ENCODE measurements at regions not wholly inside any gene's neighbourhood (a gene's known extent, or its start where the extent isn't known, plus 50 kb on each side); places are given as distances from the start of the nearest gene placed in this dataset.
A peak's percentile ranks its signal among the peaks of the same experiment; 100 is the strongest.
"Not testable (repeated sequence)": the region's sequence is repeated elsewhere in the genome, so short reads cannot be mapped to it uniquely, and the experiment has no call there.

DNA sequence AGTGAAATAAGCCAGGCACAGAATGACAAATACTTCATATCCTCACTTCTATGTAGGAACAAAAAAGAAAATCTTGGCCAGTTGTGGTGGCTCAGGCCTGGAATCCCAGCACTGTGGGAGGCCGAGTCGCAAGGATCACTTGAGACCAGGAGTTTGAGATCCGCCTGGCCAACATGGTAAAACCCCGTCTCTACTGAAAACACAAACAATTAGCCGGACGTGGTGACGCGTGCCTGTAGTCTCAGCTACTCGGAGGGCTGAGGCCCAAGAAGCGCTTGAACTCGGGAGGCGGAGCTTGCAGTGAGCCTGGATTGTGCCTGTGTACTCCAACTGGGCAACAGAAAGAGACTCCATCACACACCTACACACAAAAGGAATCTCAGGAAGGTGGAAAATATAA lies 112.3 kb upstream of the HMX1 start:
- CTCF ChIA-PET; H3K4me1 ChIP-seq (ENCODE audit: control extremely low read depth in 1 of 4, control insufficient read depth in 4 of 4, insufficient read depth in 4 of 4, low read length in 3 of 4); H3K27me3 ChIP-seq (replicated peaks in 2 of 5; ENCODE audit: control insufficient read depth in 4 of 5, insufficient read depth in 5 of 5, low read length in 4 of 5); H3K36me3 ChIP-seq (ENCODE audit: control insufficient read depth in 4 of 4, insufficient read depth in 4 of 4, low read length in 3 of 4); DNase-seq; POLR2A ChIA-PET; H3K4me3 ChIP-seq (ENCODE audit: control insufficient read depth in 1 of 7, extremely low read depth in 1 of 7, insufficient read depth in 4 of 7, low read depth in 2 of 7, low read length in 6 of 7); H3K27ac ChIP-seq (ENCODE audit: insufficient read depth in 1 of 2, low read depth in 1 of 2, low read length in 2 of 2, poor library complexity in 1 of 2, severe bottlenecking in 2 of 2); H3K9me3 ChIP-seq (ENCODE audit: control extremely low read depth in 1 of 5, control insufficient read depth in 4 of 5, insufficient read depth in 2 of 5, low read depth in 1 of 5, low read length in 4 of 5): not testable (repeated sequence)
- 93% methylated on average over 4 of the region's 12 CpGs for WGBS (ENCODE audit: insufficient coverage)

- H3K9me3 ChIP-seq (ENCODE audit: control extremely low read depth in 1 of 5, control insufficient read depth in 4 of 5, insufficient read depth in 2 of 5, low read depth in 1 of 5, low read length in 4 of 5); H3K4me3 ChIP-seq (ENCODE audit: control insufficient read depth in 1 of 7, extremely low read depth in 1 of 7, insufficient read depth in 4 of 7, low read depth in 2 of 7, low read length in 6 of 7); CTCF ChIA-PET; DNase-seq; H3K36me3 ChIP-seq (ENCODE audit: control insufficient read depth in 4 of 4, insufficient read depth in 4 of 4, low read length in 3 of 4); H3K27ac ChIP-seq (ENCODE audit: insufficient read depth in 1 of 2, low read depth in 1 of 2, low read length in 2 of 2, poor library complexity in 1 of 2, severe bottlenecking in 2 of 2); H3K4me1 ChIP-seq (ENCODE audit: control extremely low read depth in 1 of 4, control insufficient read depth in 4 of 4, insufficient read depth in 4 of 4, low read length in 3 of 4); H3K27me3 ChIP-seq (replicated peaks in 2 of 5; ENCODE audit: control insufficient read depth in 4 of 5, insufficient read depth in 5 of 5, low read length in 4 of 5); POLR2A ChIA-PET: not testable (repeated sequence)
- WGBS (ENCODE audit: insufficient coverage): 91% methylated on average over 19 of the region's 24 CpGs
Observed at GRCh38 chr4:8976466-8977128, 105.0 kb upstream of the HMX1 start.

- DNase-seq; POLR2A ChIA-PET; H3K9me3 ChIP-seq (ENCODE audit: control extremely low read depth in 1 of 5, control insufficient read depth in 4 of 5, insufficient read depth in 2 of 5, low read depth in 1 of 5, low read length in 4 of 5); H3K4me3 ChIP-seq (ENCODE audit: control insufficient read depth in 1 of 7, extremely low read depth in 1 of 7, insufficient read depth in 4 of 7, low read depth in 2 of 7, low read length in 6 of 7); H3K4me1 ChIP-seq (ENCODE audit: control extremely low read depth in 1 of 4, control insufficient read depth in 4 of 4, insufficient read depth in 4 of 4, low read length in 3 of 4); H3K27me3 ChIP-seq (replicated peaks in 2 of 5; ENCODE audit: control insufficient read depth in 4 of 5, insufficient read depth in 5 of 5, low read length in 4 of 5); H3K27ac ChIP-seq (ENCODE audit: insufficient read depth in 1 of 2, low read depth in 1 of 2, low read length in 2 of 2, poor library complexity in 1 of 2, severe bottlenecking in 2 of 2); H3K36me3 ChIP-seq (ENCODE audit: control insufficient read depth in 4 of 4, insufficient read depth in 4 of 4, low read length in 3 of 4); CTCF ChIA-PET: not testable (repeated sequence)
- no CpG with 5 or more reads among the region's 7 CpGs for WGBS (ENCODE audit: insufficient coverage)
Observed at GRCh38 chr4:8972635-8973034, 101.0 kb upstream of the HMX1 start.

DNA sequence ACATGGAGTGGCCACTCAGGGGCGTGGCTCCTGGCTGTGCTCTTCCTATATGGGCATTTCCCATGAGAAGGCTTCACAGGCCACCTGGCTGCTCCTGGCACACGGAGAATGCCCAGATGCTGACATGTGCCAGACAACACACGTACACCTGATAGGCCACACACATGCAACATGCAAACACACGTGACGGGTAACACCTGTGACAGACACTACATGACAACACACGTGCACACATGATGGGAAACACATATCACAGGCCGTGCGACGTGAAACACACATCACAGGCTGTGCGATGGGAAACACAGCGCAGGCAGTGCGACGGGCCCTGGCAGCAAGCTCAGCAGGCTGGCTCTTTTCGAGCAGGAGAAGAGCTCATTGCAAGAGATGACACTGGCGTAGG lies 94.3 kb upstream of the HMX1 start:
- POLR2A ChIA-PET; H3K27ac ChIP-seq (ENCODE audit: insufficient read depth in 1 of 2, low read depth in 1 of 2, low read length in 2 of 2, poor library complexity in 1 of 2, severe bottlenecking in 2 of 2); DNase-seq; H3K9me3 ChIP-seq (ENCODE audit: control extremely low read depth in 1 of 5, control insufficient read depth in 4 of 5, insufficient read depth in 2 of 5, low read depth in 1 of 5, low read length in 4 of 5); CTCF ChIA-PET; H3K36me3 ChIP-seq (ENCODE audit: control insufficient read depth in 4 of 4, insufficient read depth in 4 of 4, low read length in 3 of 4); H3K4me3 ChIP-seq (ENCODE audit: control insufficient read depth in 1 of 7, extremely low read depth in 1 of 7, insufficient read depth in 4 of 7, low read depth in 2 of 7, low read length in 6 of 7); H3K4me1 ChIP-seq (ENCODE audit: control extremely low read depth in 1 of 4, control insufficient read depth in 4 of 4, insufficient read depth in 4 of 4, low read length in 3 of 4): not testable (repeated sequence)
- H3K27me3 ChIP-seq (replicated peaks in 2 of 5; ENCODE audit: control insufficient read depth in 4 of 5, insufficient read depth in 5 of 5, low read length in 4 of 5): peaks cover 0 to 26% (median 3%) of the 10 kb centered on the region in 5 experiments
- WGBS (ENCODE audit: insufficient coverage): 95% methylated on average over 4 of the region's 15 CpGs

DNA sequence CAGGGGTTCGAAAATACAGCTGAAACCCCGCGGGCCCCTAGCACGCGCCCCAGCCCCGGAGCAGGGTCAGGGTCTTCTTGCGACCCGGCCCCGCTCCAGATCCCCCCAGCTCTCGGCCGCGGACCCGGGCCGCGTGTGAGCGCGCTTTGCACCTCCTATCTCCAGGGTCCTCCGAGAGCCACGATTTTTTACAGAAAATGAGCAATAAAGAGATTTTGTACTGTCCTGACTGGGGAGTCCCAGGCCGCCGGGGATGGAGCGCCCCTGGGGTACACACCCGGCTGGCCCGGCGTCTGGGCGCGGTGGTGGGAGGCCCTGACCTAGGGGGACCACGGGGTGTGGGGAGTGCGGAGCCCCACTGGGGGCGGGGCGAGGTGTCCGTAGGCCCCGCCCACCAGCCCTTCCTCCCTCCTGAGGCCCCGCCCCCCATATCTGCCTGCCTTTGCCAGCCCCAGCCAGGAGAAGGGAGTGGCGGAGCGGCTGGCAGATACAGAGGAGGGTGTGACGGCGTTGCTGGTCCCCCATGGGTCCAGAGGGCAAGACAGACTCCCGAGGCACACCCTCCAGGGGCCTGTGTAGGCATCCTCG lies 92.7 kb upstream of the HMX1 start:
- H3K4me3 ChIP-seq (ENCODE audit: control insufficient read depth in 1 of 7, extremely low read depth in 1 of 7, insufficient read depth in 4 of 7, low read depth in 2 of 7, low read length in 6 of 7): not testable (repeated sequence)

GRCh38 chr4:8963533-8963932 lies 91.9 kb upstream of the HMX1 start:
- H3K9me3 ChIP-seq (ENCODE audit: control extremely low read depth in 1 of 5, control insufficient read depth in 4 of 5, insufficient read depth in 2 of 5, low read depth in 1 of 5, low read length in 4 of 5); H3K4me1 ChIP-seq (ENCODE audit: control extremely low read depth in 1 of 4, control insufficient read depth in 4 of 4, insufficient read depth in 4 of 4, low read length in 3 of 4); H3K27ac ChIP-seq (ENCODE audit: insufficient read depth in 1 of 2, low read depth in 1 of 2, low read length in 2 of 2, poor library complexity in 1 of 2, severe bottlenecking in 2 of 2); H3K36me3 ChIP-seq (ENCODE audit: control insufficient read depth in 4 of 4, insufficient read depth in 4 of 4, low read length in 3 of 4); CTCF ChIA-PET; POLR2A ChIA-PET: not testable (repeated sequence)
- 2% methylated on average over 29 of the region's 41 CpGs for WGBS (ENCODE audit: insufficient coverage)
- H3K4me3 ChIP-seq (ENCODE audit: control insufficient read depth in 1 of 7, extremely low read depth in 1 of 7, insufficient read depth in 4 of 7, low read depth in 2 of 7, low read length in 6 of 7): peak overlapping the region in 1 of 7 experiments; percentile 23
- DNase-seq: peak in 2 of 3 donors; percentile 31 to 33
- H3K27me3 ChIP-seq (replicated peaks in 2 of 5; ENCODE audit: control insufficient read depth in 4 of 5, insufficient read depth in 5 of 5, low read length in 4 of 5): peaks cover 0 to 26% (median 3%) of the 10 kb centered on the region in 5 experiments

More for the DNA sequence above, 92.7 kb upstream of the HMX1 start:
- CTCF ChIA-PET; H3K27ac ChIP-seq (ENCODE audit: insufficient read depth in 1 of 2, low read depth in 1 of 2, low read length in 2 of 2, poor library complexity in 1 of 2, severe bottlenecking in 2 of 2); H3K9me3 ChIP-seq (ENCODE audit: control extremely low read depth in 1 of 5, control insufficient read depth in 4 of 5, insufficient read depth in 2 of 5, low read depth in 1 of 5, low read length in 4 of 5); H3K4me1 ChIP-seq (ENCODE audit: control extremely low read depth in 1 of 4, control insufficient read depth in 4 of 4, insufficient read depth in 4 of 4, low read length in 3 of 4); DNase-seq; H3K36me3 ChIP-seq (ENCODE audit: control insufficient read depth in 4 of 4, insufficient read depth in 4 of 4, low read length in 3 of 4); POLR2A ChIA-PET: not testable (repeated sequence)
- 4% methylated on average over 13 of the region's 40 CpGs for WGBS (ENCODE audit: insufficient coverage)
- peaks cover 0 to 26% (median 3%) of the 10 kb centered on the region in 5 experiments for H3K27me3 ChIP-seq (replicated peaks in 2 of 5; ENCODE audit: control insufficient read depth in 4 of 5, insufficient read depth in 5 of 5, low read length in 4 of 5)

DNA sequence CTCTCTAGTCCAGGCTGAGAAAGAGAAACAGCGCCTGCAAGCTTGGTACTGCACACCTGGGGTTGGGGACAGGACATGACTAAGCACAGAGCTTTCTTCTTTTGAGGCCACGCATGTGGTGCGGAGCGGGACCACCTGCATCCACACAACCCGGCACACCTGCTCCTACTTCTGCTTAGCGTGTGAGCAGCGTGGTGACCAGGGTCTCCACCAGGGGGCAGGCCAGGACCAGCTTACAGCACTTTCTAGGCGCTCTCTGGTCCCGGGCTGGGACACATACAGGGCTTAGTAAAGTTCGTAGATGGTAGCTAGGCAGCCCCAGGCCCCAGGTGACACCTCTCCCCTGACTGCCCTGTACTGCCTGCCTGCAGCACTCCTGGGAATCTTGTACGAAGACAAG lies 89.7 kb upstream of the HMX1 start:
- H3K9me3 ChIP-seq (ENCODE audit: control extremely low read depth in 1 of 5, control insufficient read depth in 4 of 5, insufficient read depth in 2 of 5, low read depth in 1 of 5, low read length in 4 of 5); POLR2A ChIA-PET; H3K4me1 ChIP-seq (ENCODE audit: control extremely low read depth in 1 of 4, control insufficient read depth in 4 of 4, insufficient read depth in 4 of 4, low read length in 3 of 4); H3K27ac ChIP-seq (ENCODE audit: insufficient read depth in 1 of 2, low read depth in 1 of 2, low read length in 2 of 2, poor library complexity in 1 of 2, severe bottlenecking in 2 of 2); H3K4me3 ChIP-seq (ENCODE audit: control insufficient read depth in 1 of 7, extremely low read depth in 1 of 7, insufficient read depth in 4 of 7, low read depth in 2 of 7, low read length in 6 of 7); H3K36me3 ChIP-seq (ENCODE audit: control insufficient read depth in 4 of 4, insufficient read depth in 4 of 4, low read length in 3 of 4): not testable (repeated sequence)
- DNase-seq: peak; percentile 54 to 80 (median 80)
- WGBS (ENCODE audit: insufficient coverage): 5% methylated on average over 3 of the region's 11 CpGs
- peaks cover 0 to 26% (median 3%) of the 10 kb centered on the region in 5 experiments for H3K27me3 ChIP-seq (replicated peaks in 2 of 5; ENCODE audit: control insufficient read depth in 4 of 5, insufficient read depth in 5 of 5, low read length in 4 of 5)
- CTCF ChIA-PET: interaction anchor here (0.9 kb wide), 1 partner anchor 44 kb away, joined by 3 read pairs; no protein-coding TSS in a partner anchor
